Uterus (tissue), 3 donors: ENCODE measurements at regions not wholly inside any gene's neighbourhood (a gene's known extent, or its start where the extent isn't known, plus 50 kb on each side); places are given as distances from the start of the nearest gene placed in this dataset.
A peak's percentile ranks its signal among the peaks of the same experiment; 100 is the strongest.
"Not testable (repeated sequence)": the region's sequence is repeated elsewhere in the genome, so short reads cannot be mapped to it uniquely, and the experiment has no call there.

ENCODE experiments used
- DNase-seq, 2 donors: peaks; one replicate each; pipeline ENCODE4 v3.0.0-alpha.2; 2019 to 2020
- H3K27ac ChIP-seq, 2 donors: fragments of 200-600 bp; sonication (generic); 1 replicate in 1 of 2; 2 replicates in 1 of 2; pipeline ENCODE4 v1.5.1; 2016 to 2018
- H3K27me3 ChIP-seq, 2 donors: fragments of 200-600 bp; sonication (generic); one replicate each; pipeline ENCODE4 v1.5.1; 2018 to 2019; ENCODE audit warnings: control low read depth in 1 of 2
- H3K36me3 ChIP-seq, 2 donors: fragments of 200-600 bp; sonication (generic); one replicate each; pipeline ENCODE4 v1.5.1; 2019; ENCODE audit warnings: control low read depth in 1 of 2
- H3K4me1 ChIP-seq, 2 donors: fragments of 200-600 bp; sonication (generic); one replicate each; pipeline ENCODE4 v1.5.1; 2018 to 2019; ENCODE audit warnings: control low read depth in 1 of 2
- H3K4me3 ChIP-seq, 2 donors: fragments of 200-600 bp; sonication (generic); 1 replicate in 1 of 2; 2 replicates in 1 of 2; pipeline ENCODE4 v1.5.1; 2018 to 2019; ENCODE audit warnings: mild to moderate bottlenecking in 1 of 2
- H3K9me3 ChIP-seq, 2 donors: fragments of 200-600 bp; sonication (generic); one replicate each; pipeline ENCODE4 v1.5.1; 2019; ENCODE audit warnings: control low read depth in 1 of 2
- CTCF ChIP-seq, 4 experiments: fragments of 200-600 bp in 2 of 4; fragments of 450-650 bp in 2 of 4; sonication (generic) in 2 of 4; IDR thresholded peaks; one replicate each; pipeline ENCODE4 v1.5.1; 2016 to 2019; ENCODE audit warnings: antibody characterized with exemption in 4 of 4, mild to moderate bottlenecking in 2 of 4, moderate library complexity in 1 of 4
- POLR2A ChIP-seq, 2 donors: fragments of 450-650 bp; IDR thresholded peaks; one replicate each; pipeline ENCODE4 v1.6.1; 2016; ENCODE audit warnings: antibody characterized with exemption in 2 of 2, mild to moderate bottlenecking in 1 of 2, moderate library complexity in 1 of 2
- intact Hi-C: fragments of 100-400 bp; cut with DNase I; formaldehyde crosslinking; loops from one replicate; pipeline ENCODE4 v1.15.1; 2023; ENCODE audit warnings: low total_unique reads
- donor health status: DM: yes; HTN: yes; CAD: no.

GRCh38 chr2:176924909-176925534 is 287.6 kb upstream of the HNRNPA3 start:
- H3K4me1 ChIP-seq = no peaks in the 10 kb centered on the region
- H3K36me3 ChIP-seq = no peaks in the 10 kb centered on the region
- peak overlapping the region; percentile 2 to 35 for H3K27ac ChIP-seq
- TF ChIP-seq POLR2A (IDR thresholded peaks at IDR 0.05) = no peak
- no peak for TF ChIP-seq CTCF (IDR thresholded peaks at IDR 0.05)
- no peak overlapping the region for H3K4me3 ChIP-seq
- no peak for DNase-seq
- intact Hi-C loops = no loop called here
- H3K27me3 ChIP-seq = no peaks in the 10 kb centered on the region
- H3K9me3 ChIP-seq = no peaks in the 10 kb centered on the region

GRCh38 chr2:176926453-176926852 is 286.1 kb upstream of the HNRNPA3 start:
- Histone ChIP-seq H3K36me3 (no peaks in the 10 kb centered on the region), H3K9me3 (no peaks in the 10 kb centered on the region), H3K4me1 (no peaks in the 10 kb centered on the region), H3K27ac (no peak overlapping the region), H3K4me3 (no peak overlapping the region), H3K27me3 (no peaks in the 10 kb centered on the region)
- intact Hi-C loops = no loop called here
- no peak for DNase-seq
- TF ChIP-seq CTCF (IDR thresholded peaks at IDR 0.05) = no peak
- TF ChIP-seq POLR2A (IDR thresholded peaks at IDR 0.05) = no peak

- H3K27me3 ChIP-seq, H3K4me3 ChIP-seq, H3K4me1 ChIP-seq, H3K36me3 ChIP-seq, intact Hi-C loops, DNase-seq, H3K27ac ChIP-seq, H3K9me3 ChIP-seq: not testable (repeated sequence)
Measured at GRCh38 chr2:176929387-176929786, 283.2 kb upstream of the HNRNPA3 start.

GRCh38 chr2:176931588-176932563 is 280.7 kb upstream of the HNRNPA3 start:
- Histone ChIP-seq H3K4me3 (no peak overlapping the region), H3K27ac (no peak overlapping the region), H3K4me1 (no peaks in the 10 kb centered on the region), H3K27me3 (no peaks in the 10 kb centered on the region), H3K9me3 (no peaks in the 10 kb centered on the region), H3K36me3 (no peaks in the 10 kb centered on the region)
- intact Hi-C loops = no loop called here
- no peak for DNase-seq
- no peak for TF ChIP-seq POLR2A (IDR thresholded peaks at IDR 0.05)
- no peak for TF ChIP-seq CTCF (IDR thresholded peaks at IDR 0.05)

GRCh38 chr2:176934131-176934530 is 278.5 kb upstream of the HNRNPA3 start:
- intact Hi-C loops = no loop called here
- Histone ChIP-seq H3K27ac (no peak overlapping the region), H3K9me3 (no peaks in the 10 kb centered on the region), H3K4me3 (no peak overlapping the region), H3K27me3 (no peaks in the 10 kb centered on the region), H3K4me1 (no peaks in the 10 kb centered on the region), H3K36me3 (no peaks in the 10 kb centered on the region)
- TF ChIP-seq CTCF (IDR thresholded peaks at IDR 0.05) (no peak), POLR2A (IDR thresholded peaks at IDR 0.05) (no peak)
- no peak for DNase-seq
